ENCODE measurements at regions not wholly inside any gene's neighbourhood (a gene's known extent, or its start where the extent isn't known, plus 50 kb on each side); places are given as distances from the start of the nearest gene placed in this dataset.

GRCh38 chr14:44657203-44657602 lies 150.1 kb upstream of the FSCB start:
- Histone ChIP-seq H3K27me3 (no peaks in the 10 kb centered on the region), H3K36me3 (no peaks in the 10 kb centered on the region), H3K4me3 (no peak overlapping the region), H3K4me1 (no peaks in the 10 kb centered on the region), H3K9me3 (no peaks in the 10 kb centered on the region), H3K27ac (no peak overlapping the region)
- no peak for DNase-seq
- TF ChIP-seq CTCF (IDR thresholded peaks at IDR 0.05) (no peak), POLR2A (IDR thresholded peaks at IDR 0.05) (no peak)

GRCh38 chr14:44654591-44654990 lies 147.5 kb upstream of the FSCB start:
- Histone ChIP-seq H3K27ac (no peak overlapping the region), H3K4me1 (no peaks in the 10 kb centered on the region)

GRCh38 chr14:44653641-44654040 lies 146.6 kb upstream of the FSCB start:
- Histone ChIP-seq H3K36me3 (no peaks in the 10 kb centered on the region), H3K27ac (no peak overlapping the region), H3K4me3 (no peak overlapping the region), H3K4me1 (no peaks in the 10 kb centered on the region), H3K27me3 (no peaks in the 10 kb centered on the region), H3K9me3 (no peaks in the 10 kb centered on the region)
- TF ChIP-seq CTCF (IDR thresholded peaks at IDR 0.05) (no peak), POLR2A (IDR thresholded peaks at IDR 0.05) (no peak)
- DNase-seq, result no peak

More at GRCh38 chr14:44654591-44654990, 147.5 kb upstream of the FSCB start:
- TF ChIP-seq POLR2A (IDR thresholded peaks at IDR 0.05) (no peak), CTCF (IDR thresholded peaks at IDR 0.05) (no peak)
- no peaks in the 10 kb centered on the region for H3K9me3 ChIP-seq
- H3K27me3 ChIP-seq, result no peaks in the 10 kb centered on the region
- no peak overlapping the region for H3K4me3 ChIP-seq
- no peak for DNase-seq
- H3K36me3 ChIP-seq, result no peaks in the 10 kb centered on the region

GRCh38 chr14:44652640-44653039 lies 145.6 kb upstream of the FSCB start:
- Histone ChIP-seq H3K36me3 (no peaks in the 10 kb centered on the region), H3K4me1 (no peaks in the 10 kb centered on the region), H3K27ac (no peak overlapping the region), H3K27me3 (no peaks in the 10 kb centered on the region), H3K9me3 (no peaks in the 10 kb centered on the region), H3K4me3 (no peak overlapping the region)
- no peak for DNase-seq
- TF ChIP-seq POLR2A (IDR thresholded peaks at IDR 0.05) (no peak), CTCF (IDR thresholded peaks at IDR 0.05) (no peak)

GRCh38 chr14:44649061-44649460 lies 142.0 kb upstream of the FSCB start:
- no peak for DNase-seq
- H3K36me3 ChIP-seq, result no peaks in the 10 kb centered on the region
- no peak overlapping the region for H3K27ac ChIP-seq
- TF ChIP-seq POLR2A (IDR thresholded peaks at IDR 0.05) (no peak), CTCF (IDR thresholded peaks at IDR 0.05) (no peak)
- H3K4me3 ChIP-seq, result no peak overlapping the region
- H3K27me3 ChIP-seq, result no peaks in the 10 kb centered on the region
- H3K9me3 ChIP-seq, result no peaks in the 10 kb centered on the region
- H3K4me1 ChIP-seq, result no peaks in the 10 kb centered on the region

- no peaks in the 10 kb centered on the region for H3K36me3 ChIP-seq
- no peak for DNase-seq
- TF ChIP-seq POLR2A (IDR thresholded peaks at IDR 0.05) (no peak), CTCF (IDR thresholded peaks at IDR 0.05) (no peak)
- H3K4me3 ChIP-seq, result no peak overlapping the region
- no peaks in the 10 kb centered on the region for H3K9me3 ChIP-seq
- no peaks in the 10 kb centered on the region for H3K4me1 ChIP-seq
- no peak overlapping the region for H3K27ac ChIP-seq
- H3K27me3 ChIP-seq, result no peaks in the 10 kb centered on the region
Measured at GRCh38 chr14:44640416-44640815, 133.3 kb upstream of the FSCB start.

All from Peyer's patch (tissue), 4 donors.